GM12878 (cell line): ENCODE measurements at regions not wholly inside any gene's neighbourhood (a gene's known extent, or its start where the extent isn't known, plus 50 kb on each side); places are given as distances from the start of the nearest gene placed in this dataset.

ENCODE experiments used
- EZH2 ChIP-seq: IDR thresholded peaks from 2 replicates; pipeline ENCODE4 v1.6.1; 2012; ENCODE audit warnings: low read depth, mild to moderate bottlenecking, control low read depth, inconsistent platforms, low read length, borderline replicate concordance; ENCODE audit not compliant: control insufficient read depth
- FOXM1 ChIP-seq: IDR thresholded peaks from 2 replicates; pipeline ENCODE4 v1.6.1; 2012; ENCODE audit warnings: low read depth, mild to moderate bottlenecking, inconsistent platforms, low read length, moderate library complexity
- MEF2A ChIP-seq: IDR thresholded peaks from 2 replicates; pipeline ENCODE4 v1.6.1; 2011; ENCODE audit warnings: low read depth, mild to moderate bottlenecking, low read length, moderate library complexity; ENCODE audit not compliant: insufficient read depth
- TF ChIP-seq, protein P1 (sequence below), 3 experiments: IDR thresholded peaks in 2 of 3; conservative IDR thresholded peaks in 1 of 3; 2 replicates each; pipeline ENCODE4 v1.5.1; 2011; ENCODE audit warnings: low read depth in 3 of 3, low read length in 3 of 3, mild to moderate bottlenecking in 3 of 3, control low read depth in 2 of 3, moderate library complexity in 2 of 3, inconsistent platforms in 1 of 3, mixed read lengths in 1 of 3; ENCODE audit not compliant: control insufficient read depth in 2 of 3, insufficient read depth in 1 of 3; ENCODE audit errors: extremely low read depth in 1 of 3

DNA sequence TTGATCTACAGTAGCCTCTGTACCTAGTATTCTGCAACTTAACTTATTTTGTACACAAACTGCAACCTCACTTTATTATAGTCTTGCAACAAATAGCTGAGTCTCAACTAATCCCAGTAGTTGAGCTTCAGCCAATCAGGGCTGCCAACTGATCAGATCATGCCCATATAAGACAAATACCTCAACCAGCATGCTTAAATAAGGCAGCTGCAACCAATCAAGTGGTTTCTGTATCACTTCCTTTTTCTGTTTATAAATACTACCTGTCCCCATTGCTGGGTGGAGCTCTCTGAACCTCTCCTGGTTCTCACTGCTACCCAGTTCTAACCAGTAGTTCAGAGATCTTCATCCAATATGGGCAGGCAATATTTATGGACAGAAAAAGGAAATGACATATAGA is 248.5 kb upstream of the FBXO33 start:
- TF ChIP-seq, protein P1, sequence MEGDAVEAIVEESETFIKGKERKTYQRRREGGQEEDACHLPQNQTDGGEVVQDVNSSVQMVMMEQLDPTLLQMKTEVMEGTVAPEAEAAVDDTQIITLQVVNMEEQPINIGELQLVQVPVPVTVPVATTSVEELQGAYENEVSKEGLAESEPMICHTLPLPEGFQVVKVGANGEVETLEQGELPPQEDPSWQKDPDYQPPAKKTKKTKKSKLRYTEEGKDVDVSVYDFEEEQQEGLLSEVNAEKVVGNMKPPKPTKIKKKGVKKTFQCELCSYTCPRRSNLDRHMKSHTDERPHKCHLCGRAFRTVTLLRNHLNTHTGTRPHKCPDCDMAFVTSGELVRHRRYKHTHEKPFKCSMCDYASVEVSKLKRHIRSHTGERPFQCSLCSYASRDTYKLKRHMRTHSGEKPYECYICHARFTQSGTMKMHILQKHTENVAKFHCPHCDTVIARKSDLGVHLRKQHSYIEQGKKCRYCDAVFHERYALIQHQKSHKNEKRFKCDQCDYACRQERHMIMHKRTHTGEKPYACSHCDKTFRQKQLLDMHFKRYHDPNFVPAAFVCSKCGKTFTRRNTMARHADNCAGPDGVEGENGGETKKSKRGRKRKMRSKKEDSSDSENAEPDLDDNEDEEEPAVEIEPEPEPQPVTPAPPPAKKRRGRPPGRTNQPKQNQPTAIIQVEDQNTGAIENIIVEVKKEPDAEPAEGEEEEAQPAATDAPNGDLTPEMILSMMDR (IDR thresholded peaks at IDR 0.05 in 2 of 3, conservative IDR thresholded peaks at IDR 0.05 in 1 of 3; ENCODE audit: control insufficient read depth in 2 of 3, extremely low read depth in 1 of 3, insufficient read depth in 1 of 3, low read depth in 3 of 3, low read length in 3 of 3) = no peak
- 0 out of 2 replicates have a peak, but pooled peaks have one; percentile 43 for TF ChIP-seq MEF2A
- no peak for TF ChIP-seq EZH2
- TF ChIP-seq FOXM1 = no peak
